ENCODE measurements at regions not wholly inside any gene's neighbourhood (a gene's known extent, or its start where the extent isn't known, plus 50 kb on each side); places are given as distances from the start of the nearest gene placed in this dataset.

- Histone ChIP-seq H3K27ac (ENCODE audit: control insufficient read depth, insufficient read depth, low read length) (no peak overlapping the region), H3K79me2 (ENCODE audit: control insufficient read depth, insufficient read depth, low read length) (no peaks in the 10 kb centered on the region), H3K9me1 (ENCODE audit: control insufficient read depth, extremely low read depth, insufficient read depth, low read length) (no peaks in the 10 kb centered on the region), H3K9me3 (ENCODE audit: control insufficient read depth, low read depth, low read length) (no peaks in the 10 kb centered on the region), H3K4me1 (ENCODE audit: control insufficient read depth, extremely low read depth, insufficient read depth, low read length) (no peaks in the 10 kb centered on the region), H4K20me1 (ENCODE audit: control insufficient read depth, extremely low read depth, insufficient read depth, low read length) (no peaks in the 10 kb centered on the region), H3K4me2 (ENCODE audit: control insufficient read depth, extremely low read depth, insufficient read depth, low read depth, low read length) (no peak overlapping the region), H3K4me3 (ENCODE audit: control insufficient read depth in 2 of 3, extremely low read depth in 1 of 3, insufficient read depth in 2 of 3, low read depth in 1 of 3, low read length in 3 of 3) (no peak overlapping the region), H3K36me3 (ENCODE audit: control insufficient read depth in 2 of 2, extremely low read depth in 1 of 2, insufficient read depth in 2 of 2, low read length in 2 of 2) (no peaks in the 10 kb centered on the region), H2AFZ (ENCODE audit: control insufficient read depth, low read length) (no peak overlapping the region), H3K27me3 (ENCODE audit: control insufficient read depth, extremely low read depth, insufficient read depth, low read length) (no peaks in the 10 kb centered on the region), H3K9ac (ENCODE audit: control insufficient read depth, extremely low read depth, insufficient read depth, low read length) (no peak overlapping the region)
- no peak for DNase-seq (ENCODE audit: low read depth, low spot score)
- dilution Hi-C loops (cut with MboI; ENCODE audit: extremely low pct_ligation_motif_present, low sequenced_read_pairs) = no loop called here
- no peak for FAIRE-seq
- no peak for TF ChIP-seq CTCF (optimal IDR thresholded peaks at IDR 0.05 in 1 of 3, IDR thresholded peaks at IDR 0.05 in 1 of 3, conservative IDR thresholded peaks at IDR 0.05 in 1 of 3; ENCODE audit: extremely low read depth in 1 of 3, insufficient read depth in 2 of 3, low read length in 3 of 3)
- TF ChIP-seq EZH2 (IDR thresholded peaks at IDR 0.05; ENCODE audit: low read length) = no peak
Measured at GRCh38 chr21:14657241-14658008, 111.3 kb upstream of the SAMSN1 start.

- H3K79me2 ChIP-seq (ENCODE audit: control insufficient read depth, insufficient read depth, low read length) = no peaks in the 10 kb centered on the region
- no peak for DNase-seq (ENCODE audit: low read depth, low spot score)
- no peaks in the 10 kb centered on the region for H3K36me3 ChIP-seq (ENCODE audit: control insufficient read depth in 2 of 2, extremely low read depth in 1 of 2, insufficient read depth in 2 of 2, low read length in 2 of 2)
- no peaks in the 10 kb centered on the region for H3K27me3 ChIP-seq (ENCODE audit: control insufficient read depth, extremely low read depth, insufficient read depth, low read length)
- no peaks in the 10 kb centered on the region for H4K20me1 ChIP-seq (ENCODE audit: control insufficient read depth, extremely low read depth, insufficient read depth, low read length)
- H3K4me3 ChIP-seq (ENCODE audit: control insufficient read depth in 2 of 3, extremely low read depth in 1 of 3, insufficient read depth in 2 of 3, low read depth in 1 of 3, low read length in 3 of 3) = no peak overlapping the region
- no peak overlapping the region for H3K9ac ChIP-seq (ENCODE audit: control insufficient read depth, extremely low read depth, insufficient read depth, low read length)
- no peaks in the 10 kb centered on the region for H3K4me1 ChIP-seq (ENCODE audit: control insufficient read depth, extremely low read depth, insufficient read depth, low read length)
- no peak for TF ChIP-seq CTCF (optimal IDR thresholded peaks at IDR 0.05 in 1 of 3, IDR thresholded peaks at IDR 0.05 in 1 of 3, conservative IDR thresholded peaks at IDR 0.05 in 1 of 3; ENCODE audit: extremely low read depth in 1 of 3, insufficient read depth in 2 of 3, low read length in 3 of 3)
- H2AFZ ChIP-seq (ENCODE audit: control insufficient read depth, low read length) = no peak overlapping the region
- dilution Hi-C loops (cut with MboI; ENCODE audit: extremely low pct_ligation_motif_present, low sequenced_read_pairs) = no loop called here
- no peak for FAIRE-seq
- no peak overlapping the region for H3K27ac ChIP-seq (ENCODE audit: control insufficient read depth, insufficient read depth, low read length)
- H3K9me3 ChIP-seq (ENCODE audit: control insufficient read depth, low read depth, low read length) = no peaks in the 10 kb centered on the region
- H3K9me1 ChIP-seq (ENCODE audit: control insufficient read depth, extremely low read depth, insufficient read depth, low read length) = no peaks in the 10 kb centered on the region
- no peak overlapping the region for H3K4me2 ChIP-seq (ENCODE audit: control insufficient read depth, extremely low read depth, insufficient read depth, low read depth, low read length)
Measured at GRCh38 chr21:14646893-14647292, 100.8 kb upstream of the SAMSN1 start.
